GM12891 (cell line): ENCODE measurements at regions not wholly inside any gene's neighbourhood (a gene's known extent, or its start where the extent isn't known, plus 50 kb on each side); places are given as distances from the start of the nearest gene placed in this dataset.

Experiments used
- PAX5 ChIP-seq: IDR thresholded peaks from 2 replicates; pipeline ENCODE4 v1.6.1; 2011; ENCODE audit warnings: low read length, moderate library complexity, mild to moderate bottlenecking; ENCODE audit not compliant: insufficient read depth, severe bottlenecking
- POLR2A ChIP-seq: IDR thresholded peaks from 2 replicates; pipeline ENCODE4 v1.6.1; 2011; ENCODE audit warnings: low read depth, low read length, control low read depth
- POLR2AphosphoS5 ChIP-seq: IDR thresholded peaks from 2 replicates; pipeline ENCODE4 v1.6.1; 2011; ENCODE audit warnings: low read depth, low read length, control low read depth
- SPI1 ChIP-seq: IDR thresholded peaks from 2 replicates; pipeline ENCODE4 v1.6.1; 2011; ENCODE audit warnings: low read depth, low read length, control low read depth
- TAF1 ChIP-seq: IDR thresholded peaks from 2 replicates; pipeline ENCODE4 v1.6.1; 2011; ENCODE audit warnings: low read depth, low read length, control low read depth

- TF ChIP-seq POLR2A (no peak), POLR2AphosphoS5 (no peak), TAF1 (no peak), PAX5 (no peak), SPI1 (no peak)
Measured at GRCh38 chr3:28056806-28057205, 184.6 kb upstream of the CMC1 start.
